Adrenal gland (tissue), 9 donors: ENCODE measurements at regions not wholly inside any gene's neighbourhood (a gene's known extent, or its start where the extent isn't known, plus 50 kb on each side); places are given as distances from the start of the nearest gene placed in this dataset.

Experiments used
- DNase-seq, 7 donors: peaks; one replicate each; pipeline ENCODE4 v3.0.0-alpha.2; 2019 to 2020
- H3K27ac ChIP-seq, 5 donors: fragments of 200-600 bp; sonication (generic) in 4 of 5; 1 replicate in 3 of 5; 2 replicates in 2 of 5; pipeline versions ENCODE4 v1.5.1 to v1.8.0; 2016 to 2020; ENCODE audit warnings: mild to moderate bottlenecking in 1 of 5
- H3K27me3 ChIP-seq: fragments of 200-600 bp; 2 replicates; pipeline ENCODE4 v1.8.0; 2021
- H3K36me3 ChIP-seq, 2 donors: fragments of 200-600 bp; replicated peaks in 1 of 2; 1 replicate in 1 of 2; 2 replicates in 1 of 2; pipeline versions ENCODE4 v1.5.1 to v1.8.0; 2018 to 2022
- H3K4me1 ChIP-seq, 2 donors: fragments of 200-600 bp; replicated peaks in 1 of 2; 1 replicate in 1 of 2; 2 replicates in 1 of 2; pipeline versions ENCODE4 v1.5.1 to v1.8.0; 2018 to 2021
- H3K4me3 ChIP-seq, 4 donors: fragments of 200-600 bp; sonication (generic) in 3 of 4; one replicate each; pipeline ENCODE4 v1.5.1; 2016 to 2018
- H3K9me3 ChIP-seq, 3 donors: fragments of 200-600 bp; sonication (generic) in 1 of 3; replicated peaks in 1 of 3; 1 replicate in 2 of 3; 2 replicates in 1 of 3; pipeline versions ENCODE4 v1.5.1 to v1.8.0; 2016 to 2021
- POLR2A ChIP-seq, 2 donors: fragments of 450-650 bp; IDR thresholded peaks; one replicate each; pipeline ENCODE4 v1.6.1; 2017; ENCODE audit warnings: antibody characterized with exemption in 2 of 2, mild to moderate bottlenecking in 2 of 2, moderate library complexity in 1 of 2
- WGBS, 4 donors: extraction: QIAGEN DNeasy Blood & Tissue Kit in 2 of 4; methylation state at CpG; one replicate each; pipeline versions ENCODE4 v1.1.5 to v1.1.7; 2013 to 2017; 5-methylcytosine and 5-hydroxymethylcytosine counted together
- intact Hi-C, 2 donors: fragments of 100-400 bp; cut with DNase I; formaldehyde crosslinking; loops; one replicate each; pipeline versions ENCODE4 v1.14.1 to v1.15.0; 2022 to 2023
- TF ChIP-seq, protein P1 (sequence below), 6 experiments: fragments of 450-650 bp in 4 of 6; fragments of 200-600 bp in 2 of 6; sonication (generic) in 1 of 6; IDR thresholded peaks; 1 replicate in 5 of 6; 2 replicates in 1 of 6; pipeline versions ENCODE4 v1.5.1 to v1.8.0; 2016 to 2021; ENCODE audit warnings: antibody characterized with exemption in 6 of 6, mild to moderate bottlenecking in 2 of 6, moderate library complexity in 1 of 6
- donor health status: healthy with polysubstance abuse.
- donor health status: Bipolar disorder and iron deficiency.
- donor health status: DM: yes; HTN: yes; CAD: no.
- donor health status: DM: no; HTN: no; CAD: no.
- donor health status: DM: no; HTN: no; CAD: no.

DNA sequence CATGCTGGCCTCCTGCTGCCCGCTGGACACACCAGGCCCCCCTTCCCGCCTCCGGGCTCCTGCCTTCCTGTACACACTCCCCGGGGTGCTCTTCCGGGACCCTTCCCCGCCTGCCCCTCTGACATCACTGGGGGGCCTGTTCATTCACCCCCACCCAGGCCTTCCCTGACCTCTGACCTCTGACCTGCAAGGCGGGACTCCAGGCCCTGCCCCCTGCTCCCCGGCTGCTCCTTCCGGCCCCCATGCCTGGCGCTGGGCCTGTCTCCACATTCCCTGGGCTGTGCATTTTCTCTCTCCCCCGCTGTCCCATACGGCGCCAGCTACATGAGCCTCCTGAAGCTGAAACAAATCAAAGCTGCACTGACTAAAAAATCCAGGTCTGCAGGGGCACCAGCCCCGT, 71.6 kb upstream of the GATA5 start:
- Histone ChIP-seq H3K4me3 (no peak overlapping the region), H3K9me3 (no peaks in the 10 kb centered on the region), H3K27ac (no peak overlapping the region), H3K4me1 (peaks cover 0 to 3% of the 10 kb centered on the region in 2 donors), H3K27me3 (peaks cover 27% of the 10 kb centered on the region), H3K36me3 (no peaks in the 10 kb centered on the region)
- WGBS, 4 donors, result 74 to 88% (median 86%) methylated on average over 14 of the region's 14 CpGs
- TF ChIP-seq POLR2A (IDR thresholded peaks at IDR 0.05), result no peak
- TF ChIP-seq, protein P1, sequence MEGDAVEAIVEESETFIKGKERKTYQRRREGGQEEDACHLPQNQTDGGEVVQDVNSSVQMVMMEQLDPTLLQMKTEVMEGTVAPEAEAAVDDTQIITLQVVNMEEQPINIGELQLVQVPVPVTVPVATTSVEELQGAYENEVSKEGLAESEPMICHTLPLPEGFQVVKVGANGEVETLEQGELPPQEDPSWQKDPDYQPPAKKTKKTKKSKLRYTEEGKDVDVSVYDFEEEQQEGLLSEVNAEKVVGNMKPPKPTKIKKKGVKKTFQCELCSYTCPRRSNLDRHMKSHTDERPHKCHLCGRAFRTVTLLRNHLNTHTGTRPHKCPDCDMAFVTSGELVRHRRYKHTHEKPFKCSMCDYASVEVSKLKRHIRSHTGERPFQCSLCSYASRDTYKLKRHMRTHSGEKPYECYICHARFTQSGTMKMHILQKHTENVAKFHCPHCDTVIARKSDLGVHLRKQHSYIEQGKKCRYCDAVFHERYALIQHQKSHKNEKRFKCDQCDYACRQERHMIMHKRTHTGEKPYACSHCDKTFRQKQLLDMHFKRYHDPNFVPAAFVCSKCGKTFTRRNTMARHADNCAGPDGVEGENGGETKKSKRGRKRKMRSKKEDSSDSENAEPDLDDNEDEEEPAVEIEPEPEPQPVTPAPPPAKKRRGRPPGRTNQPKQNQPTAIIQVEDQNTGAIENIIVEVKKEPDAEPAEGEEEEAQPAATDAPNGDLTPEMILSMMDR (IDR thresholded peaks at IDR 0.05), result no peak
- DNase-seq, result no peak
- intact Hi-C loops, result no loop called here

DNA sequence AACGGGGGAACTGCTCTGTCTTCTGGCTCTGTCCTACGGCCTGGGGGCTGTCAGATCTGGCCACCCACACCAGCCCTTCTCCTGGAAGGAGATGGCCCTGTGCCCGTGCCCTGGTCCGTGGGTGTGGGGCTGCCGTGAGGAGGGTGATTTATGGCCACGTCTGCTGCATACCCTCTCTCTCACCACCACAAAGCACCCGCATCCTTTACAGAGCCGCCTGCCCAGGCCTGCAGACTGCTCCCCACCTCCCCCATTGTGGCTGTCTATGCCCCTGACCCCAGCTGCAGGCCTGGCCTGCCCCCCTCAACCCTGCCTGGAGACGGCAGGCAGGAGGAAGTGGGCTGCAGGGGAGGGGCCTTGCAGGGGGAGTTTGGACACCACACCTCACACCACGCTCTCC, 72.7 kb upstream of the GATA5 start:
- H3K36me3 ChIP-seq, result no peaks in the 10 kb centered on the region
- WGBS, 4 donors, result 57 to 67% (median 63%) methylated on average over 1 to 10 of the region's 10 CpGs; no CpG with 5 or more reads in 1 of the 4 donors
- no peak overlapping the region for H3K27ac ChIP-seq
- TF ChIP-seq, protein P1 (IDR thresholded peaks at IDR 0.05), result no peak
- TF ChIP-seq POLR2A (IDR thresholded peaks at IDR 0.05), result no peak
- H3K9me3 ChIP-seq, result no peaks in the 10 kb centered on the region
- H3K4me1 ChIP-seq, result peaks cover 0 to 3% of the 10 kb centered on the region in 2 donors
- peaks cover 38% of the 10 kb centered on the region for H3K27me3 ChIP-seq
- H3K4me3 ChIP-seq, result no peak overlapping the region
- no peak for DNase-seq
- intact Hi-C loops, result no loop called here

DNA sequence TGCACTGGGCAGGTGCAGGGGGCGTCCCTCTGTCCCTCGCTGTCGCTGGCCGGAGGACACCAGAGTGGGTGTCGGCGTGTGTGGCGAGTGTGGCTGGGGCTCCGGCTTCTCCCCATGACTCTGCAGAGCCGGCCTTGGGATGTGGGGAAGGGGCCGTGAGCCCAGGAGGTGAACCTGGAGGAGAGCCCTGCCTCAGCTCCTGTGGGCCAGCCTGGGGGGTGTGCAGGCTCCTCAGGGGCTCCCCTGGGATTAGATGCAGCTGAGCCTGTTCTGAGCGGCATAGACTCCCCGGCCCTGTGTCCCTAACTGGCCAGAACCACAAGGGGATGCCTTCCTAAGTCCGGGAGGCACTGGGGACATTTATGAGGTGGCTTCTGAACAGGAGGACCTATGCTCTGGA, 73.2 kb upstream of the GATA5 start:
- no peaks in the 10 kb centered on the region for H3K36me3 ChIP-seq
- whole genome bisulfite sequencing, 4 donors, result 70 to 86% (median 82%) methylated on average over 7 to 13 of the region's 13 CpGs
- intact Hi-C loops, result no loop called here
- no peak for TF ChIP-seq POLR2A (IDR thresholded peaks at IDR 0.05)
- TF ChIP-seq, protein P1 (IDR thresholded peaks at IDR 0.05), result no peak
- H3K27ac ChIP-seq, result no peak overlapping the region
- peaks cover 40% of the 10 kb centered on the region for H3K27me3 ChIP-seq
- H3K4me3 ChIP-seq, result no peak overlapping the region
- H3K4me1 ChIP-seq, result peaks cover 0 to 3% of the 10 kb centered on the region in 2 donors
- no peaks in the 10 kb centered on the region for H3K9me3 ChIP-seq
- no peak for DNase-seq

DNA sequence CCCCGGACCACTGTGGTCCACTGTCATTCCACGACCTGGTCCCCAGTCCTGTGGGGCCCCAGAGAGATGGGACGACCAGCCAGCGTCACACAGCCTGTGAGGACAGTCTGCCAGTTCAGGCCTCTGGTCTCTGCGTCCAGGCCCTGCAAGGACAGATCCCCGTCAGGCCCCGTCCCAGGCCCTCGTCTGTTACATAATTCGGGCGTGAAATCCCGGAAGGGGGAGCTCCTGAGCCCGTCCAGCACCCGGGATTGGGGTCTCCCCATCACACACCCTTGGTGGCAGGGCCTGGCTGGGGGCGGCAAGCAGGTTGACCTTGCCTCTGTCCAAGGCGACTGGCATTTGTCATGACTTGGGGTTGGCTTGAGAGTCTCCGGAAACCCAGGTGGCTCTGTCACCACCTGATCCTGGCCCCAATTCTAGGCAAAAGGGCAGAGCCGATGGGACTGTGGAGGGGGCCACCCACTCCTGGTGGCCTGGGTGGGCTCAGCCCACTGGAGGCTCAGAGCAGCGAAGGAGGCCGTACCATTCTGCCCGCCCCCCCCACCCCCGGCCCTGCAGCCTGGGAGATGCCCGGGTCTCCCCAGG, 73.8 kb upstream of the GATA5 start:
- Histone ChIP-seq H3K9me3 (no peaks in the 10 kb centered on the region), H3K4me3 (no peak overlapping the region), H3K36me3 (no peaks in the 10 kb centered on the region), H3K4me1 (peaks cover 0 to 3% of the 10 kb centered on the region in 2 donors), H3K27me3 (peaks cover 43% of the 10 kb centered on the region), H3K27ac (no peak overlapping the region)
- TF ChIP-seq, protein P1 (IDR thresholded peaks at IDR 0.05), result no peak
- no peak for TF ChIP-seq POLR2A (IDR thresholded peaks at IDR 0.05)
- 54 to 75% (median 63%) methylated on average over 5 to 22 of the region's 22 CpGs for WGBS, 4 donors
- intact Hi-C loops, result no loop called here
- DNase-seq, result no peak
